ENCODE measurements at regions not wholly inside any gene's neighbourhood (a gene's known extent, or its start where the extent isn't known, plus 50 kb on each side); places are given as distances from the start of the nearest gene placed in this dataset.
"Not testable (repeated sequence)": the region's sequence is repeated elsewhere in the genome, so short reads cannot be mapped to it uniquely, and the experiment has no call there.

- DNase-seq (ENCODE audit: low spot score), result no peak
These were observed 232.5 kb upstream of the ASCC3 start for GRCh38 chr6:101113468-101114260.

GRCh38 chr6:101114703-101115102 is 233.6 kb upstream of the ASCC3 start:
- peak; percentile 44 for DNase-seq (ENCODE audit: low spot score)

DNA sequence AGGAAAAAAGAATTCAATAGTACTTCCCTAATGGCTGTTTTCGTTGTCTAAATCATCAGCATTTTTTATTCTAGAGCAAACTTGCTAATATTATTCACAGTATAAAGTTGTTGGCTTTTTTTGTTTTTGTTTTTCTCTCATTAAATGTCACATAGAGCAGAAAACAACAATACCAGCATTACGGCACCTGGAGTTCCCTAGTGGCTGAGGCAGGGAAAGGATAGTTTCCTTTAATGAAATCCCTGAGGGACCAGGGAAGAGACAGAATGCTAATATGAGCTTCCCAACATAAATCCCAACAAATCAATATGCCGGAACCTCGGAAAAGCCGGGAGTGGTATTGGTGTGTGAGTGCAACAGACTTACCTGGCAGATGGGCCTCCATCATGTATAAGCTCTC is 235.2 kb upstream of the ASCC3 start:
- no peak for DNase-seq (ENCODE audit: low spot score)

DNA sequence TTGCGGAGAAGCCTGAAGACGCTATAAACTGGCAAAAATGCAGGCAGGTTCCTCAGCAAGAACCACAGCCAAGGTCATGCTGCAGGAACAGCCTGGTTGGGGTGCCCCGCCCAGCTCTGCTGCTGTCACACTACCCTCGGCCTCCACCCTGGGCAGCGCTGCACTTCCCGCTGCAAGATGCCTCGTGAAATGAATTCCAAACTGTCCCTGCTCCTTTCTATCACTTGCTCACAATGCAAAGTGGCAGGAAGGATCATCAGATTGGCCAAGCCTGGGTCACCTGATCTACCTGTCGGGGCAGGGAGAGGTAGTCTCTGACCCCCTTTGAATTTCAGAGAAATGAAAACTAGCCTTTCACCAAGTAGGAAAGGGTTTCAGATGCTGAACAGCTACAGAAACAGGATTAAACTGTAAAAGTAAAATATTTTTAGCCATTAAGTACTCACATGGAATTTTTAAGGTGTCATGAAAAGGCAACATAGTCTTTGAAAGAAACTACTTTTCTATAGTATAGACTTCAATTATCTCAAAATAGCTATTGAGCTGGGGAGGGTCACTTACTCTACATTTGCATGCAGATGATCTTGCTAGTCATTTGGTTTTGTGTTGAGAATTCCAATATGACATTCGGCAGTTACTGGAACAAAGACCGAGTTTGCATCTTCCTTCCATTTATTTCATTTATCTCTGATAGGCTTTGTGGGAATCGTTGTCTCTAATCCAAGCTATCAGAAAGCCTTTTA is 236.4 kb upstream of the ASCC3 start:
- no peak for DNase-seq (ENCODE audit: low spot score)

DNA sequence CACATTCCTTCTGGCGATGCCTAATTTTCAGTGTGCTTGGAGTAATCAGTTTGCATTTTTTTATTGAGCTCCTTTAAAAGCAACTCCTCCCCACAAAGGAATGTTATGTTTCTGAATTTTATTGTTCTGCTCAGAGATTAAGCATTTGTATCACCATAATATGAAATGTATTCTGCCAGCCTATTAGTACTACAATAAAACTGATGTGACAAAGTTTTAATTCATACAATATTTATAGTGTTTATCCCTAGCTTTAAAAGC is 236.9 kb upstream of the ASCC3 start:
- DNase-seq (ENCODE audit: low spot score), result no peak

- no peak for DNase-seq (ENCODE audit: low spot score)
These were observed 239.6 kb upstream of the ASCC3 start for GRCh38 chr6:101120747-101121146.

- no peak for DNase-seq (ENCODE audit: low spot score)
These were observed 244.3 kb upstream of the ASCC3 start for GRCh38 chr6:101125380-101125971.

DNA sequence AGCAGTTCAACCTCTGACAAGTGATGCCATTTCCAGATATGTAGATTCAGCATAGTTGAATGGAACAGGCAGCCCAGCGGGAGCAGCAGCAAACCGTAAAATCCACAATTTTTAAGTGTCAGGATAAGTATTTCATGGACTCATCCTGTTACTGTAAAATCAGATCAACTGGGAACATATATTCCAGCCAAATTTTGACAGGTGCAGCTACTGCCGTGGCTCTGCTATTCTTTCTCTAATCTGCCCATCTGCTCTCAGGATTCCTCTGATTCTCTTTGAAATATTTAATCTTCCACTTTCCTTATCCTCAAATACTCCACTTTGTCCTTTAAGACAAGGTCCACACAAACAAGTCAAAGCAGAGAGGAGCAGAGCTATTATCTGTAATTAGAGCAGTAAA is 245.4 kb upstream of the ASCC3 start:
- no peak for DNase-seq (ENCODE audit: low spot score)

DNA sequence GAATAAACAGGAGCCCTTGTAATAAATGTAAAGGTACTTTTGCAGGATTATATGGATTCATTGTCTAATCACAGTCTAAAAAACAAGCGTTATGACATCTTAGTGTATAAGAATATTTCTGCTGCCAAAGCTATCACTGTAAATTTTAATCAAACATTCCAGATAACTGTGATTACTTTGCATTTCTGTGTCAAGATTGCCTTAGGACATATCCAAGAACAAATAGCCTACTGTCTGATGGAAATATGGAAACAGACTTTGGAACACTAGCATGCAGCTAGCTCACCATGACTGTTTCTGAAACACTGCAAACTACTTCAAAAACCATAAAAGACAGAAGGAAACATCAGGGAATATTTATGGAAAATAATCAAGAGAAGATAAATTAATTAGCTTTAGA is 248.7 kb upstream of the ASCC3 start:
- DNase-seq (ENCODE audit: low spot score), result no peak

GRCh38 chr6:101146389-101146788 is 247.1 kb upstream of the GRIK2 start:
- peak; percentile 36 for DNase-seq (ENCODE audit: low spot score)

GRCh38 chr6:101150226-101150625 is 243.3 kb upstream of the GRIK2 start:
- DNase-seq (ENCODE audit: low spot score), result no peak

DNA sequence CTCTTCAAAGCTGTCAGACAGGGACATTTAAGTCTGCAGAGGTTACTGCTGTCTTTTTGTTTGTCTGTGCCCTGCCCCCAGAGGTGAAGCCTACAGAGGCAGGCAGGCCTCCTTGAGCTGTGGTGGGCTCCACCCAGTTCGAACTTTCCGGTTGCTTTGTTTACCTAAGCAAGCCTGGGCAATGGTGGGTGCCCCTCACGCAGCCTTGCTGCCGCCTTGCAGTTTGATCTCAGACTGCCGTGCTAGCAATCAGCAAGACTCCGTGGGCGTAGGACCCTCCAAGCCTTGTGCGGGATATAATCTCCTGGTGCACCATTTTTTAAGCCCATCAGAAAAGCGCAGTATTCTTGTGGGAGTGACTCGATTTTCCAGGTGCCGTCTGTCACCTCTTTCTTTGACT is 235.9 kb upstream of the GRIK2 start:
- not testable (repeated sequence) for DNase-seq (ENCODE audit: low spot score)

- DNase-seq (ENCODE audit: low spot score), result no peak
These were observed 229.9 kb upstream of the GRIK2 start for GRCh38 chr6:101163611-101164010.

DNA sequence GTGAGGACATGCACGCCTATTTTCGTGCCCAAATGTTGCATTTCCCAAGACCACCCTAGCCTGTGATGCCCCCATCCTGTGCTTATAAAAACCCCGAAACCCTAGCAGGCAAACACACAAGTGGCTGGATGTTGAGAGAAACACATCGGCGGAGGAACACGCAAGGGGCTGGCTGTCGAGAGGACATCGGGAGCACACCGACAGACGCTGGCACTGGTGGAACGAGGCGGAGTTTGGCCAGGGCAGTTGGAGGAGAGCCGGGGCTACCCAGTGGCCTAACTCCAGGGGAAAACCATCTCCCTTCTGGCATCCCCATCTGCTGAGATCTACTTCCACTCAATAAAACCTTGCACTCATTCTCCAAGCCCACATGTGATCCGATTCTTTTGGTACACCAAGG is 225.9 kb upstream of the GRIK2 start:
- DNase-seq (ENCODE audit: low spot score), result no peak

GRCh38 chr6:101171049-101171448 is 222.5 kb upstream of the GRIK2 start:
- not testable (repeated sequence) for DNase-seq (ENCODE audit: low spot score)

GRCh38 chr6:101178748-101179147 is 214.8 kb upstream of the GRIK2 start:
- DNase-seq (ENCODE audit: low spot score), result no peak

DNA sequence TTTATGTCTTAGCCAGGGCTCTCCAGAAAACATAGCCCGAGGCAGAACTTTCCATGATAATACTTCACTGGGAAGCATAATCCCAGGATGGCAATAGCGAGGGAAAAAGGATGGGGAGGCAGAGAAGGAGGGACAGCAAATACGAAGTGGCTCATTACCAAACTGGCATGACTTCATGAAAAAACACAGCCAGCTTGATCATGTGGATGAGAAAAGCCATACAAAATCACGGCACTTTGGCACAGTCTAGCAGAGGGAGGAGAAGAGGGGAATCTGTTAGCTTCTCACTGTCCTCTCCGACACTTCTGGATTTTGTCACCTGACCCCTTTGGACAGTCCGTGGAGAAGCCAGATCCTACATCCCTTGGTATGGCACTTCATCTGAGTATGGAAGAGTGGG is 212.5 kb upstream of the GRIK2 start:
- no peak for DNase-seq (ENCODE audit: low spot score)

GRCh38 chr6:101188285-101188798 is 205.2 kb upstream of the GRIK2 start:
- not testable (repeated sequence) for DNase-seq (ENCODE audit: low spot score)

GRCh38 chr6:101195588-101195987 is 197.9 kb upstream of the GRIK2 start:
- no peak for DNase-seq (ENCODE audit: low spot score)

DNA sequence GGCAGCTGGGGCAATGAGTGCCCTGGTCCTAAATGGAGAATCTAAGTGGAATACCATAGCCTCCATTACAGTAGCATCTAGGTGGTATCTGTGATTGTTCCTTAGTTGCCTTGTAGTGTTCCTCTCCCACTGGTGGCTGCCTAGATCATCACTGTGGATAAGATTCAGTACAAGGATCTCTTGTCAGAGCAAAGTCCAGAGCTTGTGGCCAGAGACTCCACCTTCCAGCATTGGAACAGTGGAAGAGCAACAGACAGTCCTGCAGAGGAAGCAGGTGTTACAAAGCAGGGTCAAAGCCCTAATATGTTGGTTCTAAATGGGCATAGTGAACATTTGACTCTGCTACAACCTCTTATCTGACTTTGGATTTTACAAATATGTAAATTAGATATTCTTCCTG is 194.1 kb upstream of the GRIK2 start:
- no peak for DNase-seq (ENCODE audit: low spot score)

DNA sequence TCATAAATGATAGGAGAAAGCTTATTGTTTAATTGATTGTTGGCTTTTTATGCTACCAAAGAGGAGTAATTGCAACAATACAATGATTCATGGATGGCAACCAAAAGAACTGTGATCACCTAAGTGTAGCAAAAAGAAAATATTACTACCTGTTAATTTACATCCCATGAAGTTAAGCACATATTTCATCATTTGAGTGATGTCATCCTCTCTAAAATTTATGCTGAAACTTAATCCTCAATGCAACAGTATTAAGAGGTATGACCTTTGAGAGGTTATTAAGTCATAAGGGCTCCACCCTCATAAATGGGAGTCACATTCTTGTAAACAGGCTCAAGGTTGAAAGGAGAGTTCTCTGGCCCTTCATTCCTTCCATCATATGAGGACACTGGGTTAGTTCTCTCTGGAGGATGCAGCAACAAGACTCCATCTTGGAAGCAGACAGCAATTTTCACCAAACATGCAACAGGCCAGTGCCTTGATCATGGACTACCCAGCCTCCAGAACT is 190.6 kb upstream of the GRIK2 start:
- DNase-seq (ENCODE audit: low spot score), result no peak

GRCh38 chr6:101203664-101204063 is 189.8 kb upstream of the GRIK2 start:
- no peak for DNase-seq (ENCODE audit: low spot score)

DNA sequence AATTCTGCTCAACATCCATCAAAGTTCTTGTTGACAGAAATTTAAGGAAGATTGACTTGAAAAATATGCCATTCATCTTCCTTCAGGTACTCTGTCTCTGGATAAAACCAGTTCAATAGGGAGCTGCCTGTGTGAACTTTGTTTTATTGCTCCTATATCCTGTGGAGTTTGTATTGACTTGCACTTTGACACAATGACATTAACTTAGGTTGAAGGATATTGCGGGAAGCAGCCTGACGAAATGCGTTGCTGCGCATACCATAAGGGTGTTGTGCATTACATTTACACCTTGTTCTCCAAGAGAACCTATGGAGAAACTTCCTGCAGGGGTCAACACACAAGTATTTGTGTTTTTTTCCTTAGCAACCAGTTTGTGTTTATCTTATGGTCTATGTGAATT is 185.4 kb upstream of the GRIK2 start:
- no peak for DNase-seq (ENCODE audit: low spot score)
